GM23248 (cell line): ENCODE measurements at regions not wholly inside any gene's neighbourhood (a gene's known extent, or its start where the extent isn't known, plus 50 kb on each side); places are given as distances from the start of the nearest gene placed in this dataset.

Experiments
- EZH2 ChIP-seq: fragments of 200-600 bp; sonication (generic); IDR thresholded peaks from 2 replicates; pipeline ENCODE4 v1.6.1; 2018; ENCODE audit warnings: antibody characterized with exemption, mild to moderate bottlenecking; ENCODE audit not compliant: insufficient read depth, poor library complexity, severe bottlenecking
- EZH2phosphoT487 ChIP-seq: fragments of 200-600 bp; sonication (generic); IDR thresholded peaks from 2 replicates; pipeline ENCODE4 v1.6.1; 2018; ENCODE audit warnings: antibody characterized with exemption, moderate library complexity, mild to moderate bottlenecking, low read depth; ENCODE audit not compliant: insufficient read depth

GRCh38 chr2:3117650-3118216 is 259.9 kb downstream of the EIPR1 start:
- no peak for TF ChIP-seq EZH2phosphoT487
- TF ChIP-seq EZH2, result no peak
